GM23248 (cell line): ENCODE measurements at regions not wholly inside any gene's neighbourhood (a gene's known extent, or its start where the extent isn't known, plus 50 kb on each side); places are given as distances from the start of the nearest gene placed in this dataset.

ENCODE experiments used
- DNase-seq: peaks from one replicate; pipeline ENCODE4 v3.0.0-alpha.2; 2015
- H2AFZ ChIP-seq: fragments of 200-600 bp; sonication (generic); 2 replicates; pipeline ENCODE4 v1.6.1; 2016; ENCODE audit warnings: antibody characterized with exemption
- H3F3A ChIP-seq: fragments of 200-600 bp; sonication (generic); 2 replicates; pipeline ENCODE4 v1.6.1; 2016; ENCODE audit warnings: mild to moderate bottlenecking, antibody characterized with exemption, mixed run types; ENCODE audit not compliant: insufficient read depth
- H3K27ac ChIP-seq: fragments of 200-600 bp; sonication (generic); 2 replicates; pipeline ENCODE4 v1.5.1; 2016; ENCODE audit warnings: mild to moderate bottlenecking
- H3K27me3 ChIP-seq: fragments of 200-600 bp; sonication (generic); replicated peaks from 2 replicates; pipeline ENCODE4 v1.6.1; 2016; ENCODE audit warnings: mild to moderate bottlenecking; ENCODE audit not compliant: insufficient read depth
- H3K36me3 ChIP-seq: fragments of 200-600 bp; sonication (generic); 2 replicates; pipeline ENCODE4 v1.6.1; 2016; ENCODE audit warnings: low read depth, mild to moderate bottlenecking
- H3K4me1 ChIP-seq: fragments of 200-600 bp; sonication (generic); 2 replicates; pipeline ENCODE4 v1.6.1; 2016; ENCODE audit warnings: mild to moderate bottlenecking; ENCODE audit not compliant: insufficient read depth
- H3K4me2 ChIP-seq: fragments of 200-600 bp; sonication (generic); one replicate; pipeline ENCODE4 v1.6.1; 2016; ENCODE audit warnings: mild to moderate bottlenecking; ENCODE audit not compliant: unreplicated experiment
- H3K4me3 ChIP-seq: fragments of 200-600 bp; sonication (generic); 2 replicates; pipeline ENCODE4 v1.5.1; 2016; ENCODE audit warnings: mild to moderate bottlenecking
- H3K79me2 ChIP-seq: fragments of 200-600 bp; sonication (generic); 2 replicates; pipeline ENCODE4 v1.6.1; 2016; ENCODE audit warnings: mild to moderate bottlenecking; ENCODE audit not compliant: insufficient read depth
- H3K9ac ChIP-seq: fragments of 200-600 bp; sonication (generic); 2 replicates; pipeline ENCODE4 v1.6.1; 2016; ENCODE audit warnings: mild to moderate bottlenecking
- H3K9me2 ChIP-seq: fragments of 200-600 bp; sonication (generic); 2 replicates; pipeline ENCODE4 v1.6.1; 2016; ENCODE audit warnings: mixed run types, mild to moderate bottlenecking, moderate library complexity; ENCODE audit not compliant: insufficient read depth
- H3K9me3 ChIP-seq: fragments of 200-600 bp; sonication (generic); one replicate; pipeline ENCODE4 v1.6.1; 2017; ENCODE audit warnings: low read depth
- H4K20me1 ChIP-seq: fragments of 200-600 bp; sonication (generic); 2 replicates; pipeline ENCODE4 v1.6.0; 2016; ENCODE audit not compliant: insufficient read depth
- EZH2 ChIP-seq: fragments of 200-600 bp; sonication (generic); IDR thresholded peaks from 2 replicates; pipeline ENCODE4 v1.6.1; 2018; ENCODE audit warnings: antibody characterized with exemption, mild to moderate bottlenecking; ENCODE audit not compliant: insufficient read depth, poor library complexity, severe bottlenecking
- EZH2phosphoT487 ChIP-seq: fragments of 200-600 bp; sonication (generic); IDR thresholded peaks from 2 replicates; pipeline ENCODE4 v1.6.1; 2018; ENCODE audit warnings: antibody characterized with exemption, moderate library complexity, mild to moderate bottlenecking, low read depth; ENCODE audit not compliant: insufficient read depth
- WGBS, 2 experiments: methylation state at CpG; one replicate each; pipeline ENCODE4 v1.1.6; 2015 to 2017; ENCODE audit warnings: low lambda C conversion rate in 2 of 2, low coverage in 1 of 2; ENCODE audit errors: missing lambda C conversion rate in 2 of 2; 5-methylcytosine and 5-hydroxymethylcytosine counted together
- in situ Hi-C: fragments of 300-500 bp; cut with MboI; formaldehyde crosslinking; loops from 2 replicates; pipeline ENCODE4 v1.15.0; 2020

DNA sequence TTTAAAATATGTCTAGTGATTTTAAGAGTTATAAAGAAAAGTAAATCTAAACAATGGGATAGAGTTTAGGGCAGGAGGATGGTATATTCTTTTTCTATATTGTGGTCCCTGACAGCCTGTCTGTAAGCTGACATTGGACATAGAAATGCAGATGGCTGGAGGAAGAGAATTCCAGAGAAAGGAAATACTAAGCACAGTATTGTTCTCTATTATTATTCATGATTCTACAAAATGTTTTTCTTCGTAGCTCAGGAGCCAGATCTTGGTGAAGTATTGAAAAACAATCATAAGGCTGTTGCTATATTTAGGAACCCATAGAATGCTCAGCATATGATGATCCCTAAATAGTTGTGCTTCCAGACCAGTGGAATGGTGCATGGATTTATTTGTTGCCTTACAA is 117.0 kb upstream of the FAM3C start:
- Histone ChIP-seq H3K36me3 (no peaks in the 10 kb centered on the region), H3K4me2 (no peak overlapping the region), H3F3A (0 out of 2 replicates have a peak, but pooled peaks cover 9% of the 10 kb centered on the region), H3K79me2 (no peaks in the 10 kb centered on the region), H3K4me3 (no peak overlapping the region), H3K27ac (no peak overlapping the region), H3K27me3 (peaks cover 24% of the 10 kb centered on the region), H3K9ac (no peak overlapping the region), H2AFZ (no peak overlapping the region), H3K4me1 (no peaks in the 10 kb centered on the region; the same call in 1 of the 2 replicates), H3K9me3 (no peaks in the 10 kb centered on the region), H4K20me1 (no peaks in the 10 kb centered on the region), H3K9me2 (no peaks in the 10 kb centered on the region)
- in situ Hi-C loops = no loop called here
- DNase-seq = no peak
- TF ChIP-seq EZH2phosphoT487 = no peak
- no peak for TF ChIP-seq EZH2
- 65 to 68% methylated on average over 1 of the region's 1 CpG for WGBS, 2 experiments

GRCh38 chr7:121510858-121511482 is 114.9 kb upstream of the FAM3C start:
- no peaks in the 10 kb centered on the region; the same call in 1 of the 2 replicates for H3K4me1 ChIP-seq
- H3K4me2 ChIP-seq = no peak overlapping the region
- H3F3A ChIP-seq = 0 out of 2 replicates have a peak, but pooled peaks cover 9% of the 10 kb centered on the region
- no peaks in the 10 kb centered on the region for H3K79me2 ChIP-seq
- H3K27ac ChIP-seq = no peak overlapping the region
- no peaks in the 10 kb centered on the region for H4K20me1 ChIP-seq
- no peak for DNase-seq
- H2AFZ ChIP-seq = no peak overlapping the region
- TF ChIP-seq EZH2phosphoT487 (no peak), EZH2 (no peak)
- peaks cover 24% of the 10 kb centered on the region for H3K27me3 ChIP-seq
- H3K36me3 ChIP-seq = no peaks in the 10 kb centered on the region
- WGBS, 2 experiments = 68 to 73% methylated on average over 5 of the region's 5 CpGs
- no peak overlapping the region for H3K9ac ChIP-seq
- H3K9me2 ChIP-seq = no peaks in the 10 kb centered on the region
- H3K4me3 ChIP-seq = no peak overlapping the region
- no peaks in the 10 kb centered on the region for H3K9me3 ChIP-seq
- in situ Hi-C loops = no loop called here

GRCh38 chr7:121510302-121510701 is 114.2 kb upstream of the FAM3C start:
- H3K9me2 ChIP-seq = no peaks in the 10 kb centered on the region
- H3K9me3 ChIP-seq = peaks cover 4% of the 10 kb centered on the region
- no peaks in the 10 kb centered on the region for H4K20me1 ChIP-seq
- H3K27ac ChIP-seq = no peak overlapping the region
- TF ChIP-seq EZH2 (no peak), EZH2phosphoT487 (no peak)
- WGBS, 2 experiments = 62 to 75% methylated on average over 2 of the region's 2 CpGs
- H3K27me3 ChIP-seq = peaks cover 24% of the 10 kb centered on the region
- no peaks in the 10 kb centered on the region for H3K4me1 ChIP-seq
- no peaks in the 10 kb centered on the region for H3K36me3 ChIP-seq
- no peak overlapping the region for H3K4me2 ChIP-seq
- DNase-seq = no peak
- H3K79me2 ChIP-seq = no peaks in the 10 kb centered on the region
- no peak overlapping the region for H3K4me3 ChIP-seq
- 0 out of 2 replicates have a peak, but pooled peaks cover 6% of the 10 kb centered on the region for H3F3A ChIP-seq
- in situ Hi-C loops = no loop called here
- no peak overlapping the region for H2AFZ ChIP-seq
- no peak overlapping the region for H3K9ac ChIP-seq

DNA sequence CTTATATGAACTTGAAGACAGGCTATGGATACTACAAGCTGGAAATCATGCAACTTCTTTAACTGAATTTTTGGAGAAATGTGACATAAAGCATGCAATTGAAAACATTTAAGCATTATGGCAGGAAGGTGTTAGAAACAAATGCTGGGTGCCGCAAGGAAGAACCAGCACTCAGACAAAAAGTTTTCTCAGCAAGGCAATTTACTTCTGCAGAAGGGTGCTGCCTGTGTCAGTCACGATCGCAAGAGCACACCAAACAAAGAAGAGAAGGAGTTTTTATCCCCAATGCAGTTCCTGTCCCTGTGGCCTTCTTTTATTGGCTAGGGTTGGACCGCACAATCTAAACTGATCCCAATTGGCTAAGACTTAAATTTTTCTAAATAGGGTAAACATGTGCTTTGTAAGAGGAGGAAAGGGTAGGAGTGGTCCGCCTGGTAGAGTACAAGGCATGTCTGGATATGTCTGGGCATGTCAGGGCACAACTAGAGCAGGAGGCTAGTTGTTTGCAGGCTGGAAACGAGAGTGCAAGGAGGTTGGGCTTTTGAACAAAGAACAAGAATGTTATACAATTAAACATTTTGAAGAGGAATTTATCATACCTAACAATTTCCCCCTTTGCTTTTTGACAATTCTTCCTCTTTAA is 109.6 kb upstream of the FAM3C start:
- Histone ChIP-seq H3K4me2 (no peak overlapping the region), H3K9ac (no peak overlapping the region)
- in situ Hi-C loops = no loop called here

More for the DNA sequence above, 109.6 kb upstream of the FAM3C start:
- WGBS, 2 experiments = 87 to 88% methylated on average over 6 of the region's 6 CpGs
- Histone ChIP-seq H3K79me2 (no peaks in the 10 kb centered on the region), H3K36me3 (no peaks in the 10 kb centered on the region), H3K9me3 (peaks cover 4% of the 10 kb centered on the region), H3K27me3 (peaks cover 6% of the 10 kb centered on the region; the same call in 1 of the 2 replicates), H2AFZ (no peak overlapping the region), H3F3A (peaks cover 12% of the 10 kb centered on the region; the same call in 1 of the 2 replicates), H3K4me1 (peaks cover 8% of the 10 kb centered on the region), H3K4me3 (no peak overlapping the region), H4K20me1 (no peaks in the 10 kb centered on the region), H3K9me2 (no peaks in the 10 kb centered on the region), H3K27ac (peak overlapping the region; percentile 9; the same call in 1 of the 2 replicates)
- no peak for TF ChIP-seq EZH2phosphoT487
- no peak for TF ChIP-seq EZH2
- no peak for DNase-seq
